ENCODE measurements at regions not wholly inside any gene's neighbourhood (a gene's known extent, or its start where the extent isn't known, plus 50 kb on each side); places are given as distances from the start of the nearest gene placed in this dataset.

DNA sequence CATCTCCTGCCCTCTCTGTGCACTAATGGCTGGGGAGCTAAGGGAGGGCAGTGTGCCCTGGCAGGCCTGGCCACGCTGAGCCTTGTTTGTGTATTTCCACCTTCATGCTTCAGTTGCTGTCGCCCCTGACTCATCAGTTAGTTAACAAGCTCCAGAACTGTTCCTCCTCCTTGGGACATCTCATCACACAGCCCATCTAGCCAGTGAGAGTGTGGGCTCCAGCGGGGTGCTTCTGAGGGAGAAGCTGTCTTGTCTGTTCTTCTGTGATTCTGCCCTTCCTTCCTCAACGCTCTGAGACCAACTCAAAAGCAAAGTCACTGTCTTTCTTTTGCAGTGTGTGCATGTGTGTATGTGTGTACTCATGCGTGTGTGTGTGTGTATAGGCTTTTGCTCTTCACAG lies 58.3 kb upstream of the CPEB4 start:
- TF ChIP-seq, protein P1, sequence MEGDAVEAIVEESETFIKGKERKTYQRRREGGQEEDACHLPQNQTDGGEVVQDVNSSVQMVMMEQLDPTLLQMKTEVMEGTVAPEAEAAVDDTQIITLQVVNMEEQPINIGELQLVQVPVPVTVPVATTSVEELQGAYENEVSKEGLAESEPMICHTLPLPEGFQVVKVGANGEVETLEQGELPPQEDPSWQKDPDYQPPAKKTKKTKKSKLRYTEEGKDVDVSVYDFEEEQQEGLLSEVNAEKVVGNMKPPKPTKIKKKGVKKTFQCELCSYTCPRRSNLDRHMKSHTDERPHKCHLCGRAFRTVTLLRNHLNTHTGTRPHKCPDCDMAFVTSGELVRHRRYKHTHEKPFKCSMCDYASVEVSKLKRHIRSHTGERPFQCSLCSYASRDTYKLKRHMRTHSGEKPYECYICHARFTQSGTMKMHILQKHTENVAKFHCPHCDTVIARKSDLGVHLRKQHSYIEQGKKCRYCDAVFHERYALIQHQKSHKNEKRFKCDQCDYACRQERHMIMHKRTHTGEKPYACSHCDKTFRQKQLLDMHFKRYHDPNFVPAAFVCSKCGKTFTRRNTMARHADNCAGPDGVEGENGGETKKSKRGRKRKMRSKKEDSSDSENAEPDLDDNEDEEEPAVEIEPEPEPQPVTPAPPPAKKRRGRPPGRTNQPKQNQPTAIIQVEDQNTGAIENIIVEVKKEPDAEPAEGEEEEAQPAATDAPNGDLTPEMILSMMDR (IDR thresholded peaks at IDR 0.05) = no peak
- TF ChIP-seq ZFX (IDR thresholded peaks at IDR 0.05; ENCODE audit: borderline replicate concordance) = no peak
